BLaER1 (cell line): ENCODE measurements at regions not wholly inside any gene's neighbourhood (a gene's known extent, or its start where the extent isn't known, plus 50 kb on each side); places are given as distances from the start of the nearest gene placed in this dataset.

ENCODE experiments used
- H3K27ac ChIP-seq: shearing (Covaris generic); formaldehyde crosslinking; 2 replicates; pipeline ENCODE4 v1.8.1; 2022
- H3K27me3 ChIP-seq: shearing (Covaris generic); formaldehyde crosslinking; 2 replicates; pipeline ENCODE4 v1.8.1; 2022
- H3K36me3 ChIP-seq: shearing (Covaris generic); formaldehyde crosslinking; 2 replicates; pipeline ENCODE4 v1.8.1; 2022
- H3K4me1 ChIP-seq: shearing (Covaris generic); formaldehyde crosslinking; 2 replicates; pipeline ENCODE4 v1.8.1; 2022
- H3K4me2 ChIP-seq: shearing (Covaris generic); formaldehyde crosslinking; 2 replicates; pipeline ENCODE4 v1.8.1; 2022
- H3K4me3 ChIP-seq: shearing (Covaris generic); formaldehyde crosslinking; 2 replicates; pipeline ENCODE4 v1.8.1; 2022
- H3K9ac ChIP-seq: shearing (Covaris generic); formaldehyde crosslinking; 2 replicates; pipeline ENCODE4 v1.8.1; 2022
- H3K9me3 ChIP-seq: shearing (Covaris generic); formaldehyde crosslinking; 2 replicates; pipeline ENCODE4 v1.8.1; 2022
- H4K20me1 ChIP-seq: shearing (Covaris generic); formaldehyde crosslinking; 2 replicates; pipeline ENCODE4 v1.8.1; 2022
- Cebpa-rat ChIP-seq: shearing (Covaris generic); IDR thresholded peaks from 2 replicates; pipeline ENCODE4 v1.8.1; 2022

GRCh38 chr10:65301181-65301580, 1624.7 kb upstream of the LRRTM3 start:
- Histone ChIP-seq H4K20me1 (no peaks in the 10 kb centered on the region), H3K27me3 (no peaks in the 10 kb centered on the region), H3K9me3 (no peaks in the 10 kb centered on the region), H3K4me3 (no peak overlapping the region), H3K27ac (no peak overlapping the region), H3K36me3 (no peaks in the 10 kb centered on the region), H3K4me2 (no peak overlapping the region), H3K4me1 (no peaks in the 10 kb centered on the region), H3K9ac (no peak overlapping the region)
- TF ChIP-seq Cebpa-rat = no peak

- no peak for TF ChIP-seq Cebpa-rat
- Histone ChIP-seq H3K27me3 (no peaks in the 10 kb centered on the region), H3K4me2 (no peak overlapping the region), H4K20me1 (no peaks in the 10 kb centered on the region), H3K4me1 (no peaks in the 10 kb centered on the region), H3K9me3 (no peaks in the 10 kb centered on the region), H3K9ac (no peak overlapping the region), H3K36me3 (no peaks in the 10 kb centered on the region), H3K4me3 (no peak overlapping the region), H3K27ac (no peak overlapping the region)
Observed at GRCh38 chr10:65306201-65306600, 1619.6 kb upstream of the LRRTM3 start.

- no peak overlapping the region for H3K9ac ChIP-seq
- H3K36me3 ChIP-seq = no peaks in the 10 kb centered on the region
- no peak for TF ChIP-seq Cebpa-rat
- no peak overlapping the region for H3K4me2 ChIP-seq
- no peak overlapping the region for H3K27ac ChIP-seq
- no peaks in the 10 kb centered on the region for H3K27me3 ChIP-seq
- H3K4me3 ChIP-seq = no peak overlapping the region
- no peaks in the 10 kb centered on the region for H3K9me3 ChIP-seq
- H4K20me1 ChIP-seq = no peaks in the 10 kb centered on the region
- no peaks in the 10 kb centered on the region for H3K4me1 ChIP-seq
Observed at GRCh38 chr10:65312876-65313275, 1613.0 kb upstream of the LRRTM3 start.

- Histone ChIP-seq H3K4me2 (no peak overlapping the region), H3K36me3 (no peaks in the 10 kb centered on the region), H3K27ac (no peak overlapping the region), H3K27me3 (no peaks in the 10 kb centered on the region), H3K9me3 (no peaks in the 10 kb centered on the region), H3K9ac (no peak overlapping the region), H4K20me1 (no peaks in the 10 kb centered on the region), H3K4me3 (no peak overlapping the region), H3K4me1 (no peaks in the 10 kb centered on the region)
- TF ChIP-seq Cebpa-rat = no peak
Observed at GRCh38 chr10:65313406-65313805, 1612.4 kb upstream of the LRRTM3 start.

- no peaks in the 10 kb centered on the region for H4K20me1 ChIP-seq
- no peak overlapping the region for H3K9ac ChIP-seq
- no peaks in the 10 kb centered on the region for H3K27me3 ChIP-seq
- no peaks in the 10 kb centered on the region for H3K4me1 ChIP-seq
- no peak overlapping the region for H3K4me3 ChIP-seq
- no peak for TF ChIP-seq Cebpa-rat
- no peaks in the 10 kb centered on the region for H3K9me3 ChIP-seq
- H3K27ac ChIP-seq = no peak overlapping the region
- H3K4me2 ChIP-seq = no peak overlapping the region
- no peaks in the 10 kb centered on the region for H3K36me3 ChIP-seq
Observed at GRCh38 chr10:65314253-65314652, 1611.6 kb upstream of the LRRTM3 start.

GRCh38 chr10:65319493-65319892, 1606.3 kb upstream of the LRRTM3 start:
- H3K9ac ChIP-seq = no peak overlapping the region
- no peaks in the 10 kb centered on the region for H3K27me3 ChIP-seq
- H3K9me3 ChIP-seq = no peaks in the 10 kb centered on the region
- H3K27ac ChIP-seq = no peak overlapping the region
- H3K36me3 ChIP-seq = no peaks in the 10 kb centered on the region
- H3K4me1 ChIP-seq = no peaks in the 10 kb centered on the region
- no peak overlapping the region for H3K4me3 ChIP-seq
- TF ChIP-seq Cebpa-rat = no peak
- H3K4me2 ChIP-seq = no peak overlapping the region
- no peaks in the 10 kb centered on the region for H4K20me1 ChIP-seq

GRCh38 chr10:65320236-65321026, 1605.4 kb upstream of the LRRTM3 start:
- Histone ChIP-seq H3K9ac (no peak overlapping the region), H3K4me2 (no peak overlapping the region), H3K36me3 (no peaks in the 10 kb centered on the region), H3K27me3 (no peaks in the 10 kb centered on the region), H4K20me1 (no peaks in the 10 kb centered on the region), H3K27ac (no peak overlapping the region), H3K4me1 (no peaks in the 10 kb centered on the region), H3K9me3 (no peaks in the 10 kb centered on the region), H3K4me3 (no peak overlapping the region)
- no peak for TF ChIP-seq Cebpa-rat

GRCh38 chr10:65323802-65324201, 1602.0 kb upstream of the LRRTM3 start:
- H3K27me3 ChIP-seq = no peaks in the 10 kb centered on the region
- no peaks in the 10 kb centered on the region for H3K4me1 ChIP-seq
- H3K4me3 ChIP-seq = no peak overlapping the region
- H3K27ac ChIP-seq = no peak overlapping the region
- no peaks in the 10 kb centered on the region for H3K36me3 ChIP-seq
- no peak for TF ChIP-seq Cebpa-rat
- H3K9ac ChIP-seq = no peak overlapping the region
- H4K20me1 ChIP-seq = no peaks in the 10 kb centered on the region
- no peaks in the 10 kb centered on the region for H3K9me3 ChIP-seq
- no peak overlapping the region for H3K4me2 ChIP-seq

GRCh38 chr10:65325913-65326312, 1599.9 kb upstream of the LRRTM3 start:
- H3K9ac ChIP-seq = no peak overlapping the region
- H4K20me1 ChIP-seq = no peaks in the 10 kb centered on the region
- TF ChIP-seq Cebpa-rat = no peak
- no peaks in the 10 kb centered on the region for H3K36me3 ChIP-seq
- H3K9me3 ChIP-seq = no peaks in the 10 kb centered on the region
- H3K4me2 ChIP-seq = no peak overlapping the region
- no peaks in the 10 kb centered on the region for H3K4me1 ChIP-seq
- no peaks in the 10 kb centered on the region for H3K27me3 ChIP-seq
- no peak overlapping the region for H3K27ac ChIP-seq
- H3K4me3 ChIP-seq = no peak overlapping the region

GRCh38 chr10:65328486-65328885, 1597.3 kb upstream of the LRRTM3 start:
- Histone ChIP-seq H3K4me2 (no peak overlapping the region), H3K4me3 (no peak overlapping the region), H4K20me1 (no peaks in the 10 kb centered on the region), H3K27ac (no peak overlapping the region), H3K9me3 (no peaks in the 10 kb centered on the region), H3K4me1 (no peaks in the 10 kb centered on the region), H3K36me3 (no peaks in the 10 kb centered on the region), H3K9ac (no peak overlapping the region), H3K27me3 (no peaks in the 10 kb centered on the region)
- no peak for TF ChIP-seq Cebpa-rat

- TF ChIP-seq Cebpa-rat = no peak
- no peak overlapping the region for H3K9ac ChIP-seq
- H3K27ac ChIP-seq = no peak overlapping the region
- no peak overlapping the region for H3K4me2 ChIP-seq
- no peak overlapping the region for H3K4me3 ChIP-seq
- no peaks in the 10 kb centered on the region for H3K4me1 ChIP-seq
- H3K9me3 ChIP-seq = no peaks in the 10 kb centered on the region
- no peaks in the 10 kb centered on the region for H3K27me3 ChIP-seq
- H3K36me3 ChIP-seq = no peaks in the 10 kb centered on the region
- no peaks in the 10 kb centered on the region for H4K20me1 ChIP-seq
Observed at GRCh38 chr10:65335311-65335710, 1590.5 kb upstream of the LRRTM3 start.
